ENCODE measurements at regions not wholly inside any gene's neighbourhood (a gene's known extent, or its start where the extent isn't known, plus 50 kb on each side); places are given as distances from the start of the nearest gene placed in this dataset.

GRCh38 chr2:23005469-23005868 lies 379.5 kb upstream of the KLHL29 start:
- ATAC-seq: no peak
- no peaks in the 10 kb centered on the region for H3K9me3 ChIP-seq
- TF ChIP-seq CBX8 (IDR thresholded peaks at IDR 0.05) (no peak), EHMT2 (IDR thresholded peaks at IDR 0.05; ENCODE audit: low read depth) (no peak), HEYL (CRISPR knock-in tag; IDR thresholded peaks at IDR 0.05) (no peak), EP300 (IDR thresholded peaks at IDR 0.05) (no peak), HMGXB4 (CRISPR knock-in tag; IDR thresholded peaks at IDR 0.05; ENCODE audit: borderline replicate concordance) (no peak), ATOH8 (CRISPR knock-in tag; IDR thresholded peaks at IDR 0.05; ENCODE audit: low read depth) (no peak), NPAS2 (CRISPR knock-in tag; IDR thresholded peaks at IDR 0.05; ENCODE audit: borderline replicate concordance) (no peak), KDM1A (IDR thresholded peaks at IDR 0.05; ENCODE audit: low read depth) (no peak), NFE2L2 (conservative IDR thresholded peaks at IDR 0.05; ENCODE audit: low read length) (no peak)
- no peak overlapping the region for H3K27ac ChIP-seq
- no peak for FAIRE-seq
- H3K4me2 ChIP-seq: no peak overlapping the region
- no peak overlapping the region for H3K4me3 ChIP-seq
- POLR2A ChIA-PET: no interaction called here
- no peak for DNase-seq (ENCODE audit: low read depth in 1 of 2, low spot score in 1 of 2)
- CTCF ChIA-PET: no interaction called here
- WGBS (ENCODE audit: missing lambda C conversion rate): 44% methylated on average over 4 of the region's 4 CpGs
- H3K4me1 ChIP-seq: no peaks in the 10 kb centered on the region

GRCh38 chr2:23007631-23008235 lies 377.2 kb upstream of the KLHL29 start:
- POLR2A ChIA-PET: no interaction called here
- TF ChIP-seq E2F6 (IDR thresholded peaks at IDR 0.05; ENCODE audit: borderline replicate concordance, low read depth) (no peak), ZNF302 (CRISPR knock-in tag; IDR thresholded peaks at IDR 0.05) (no peak), ELK1 (IDR thresholded peaks at IDR 0.05; ENCODE audit: low read depth, low read length) (no peak), EHF (CRISPR knock-in tag; IDR thresholded peaks at IDR 0.05) (no peak), REST (IDR thresholded peaks at IDR 0.05) (no peak), EHMT2 (IDR thresholded peaks at IDR 0.05; ENCODE audit: low read depth) (no peak), CHD4 (IDR thresholded peaks at IDR 0.05; ENCODE audit: borderline replicate concordance) (no peak), MAX (IDR thresholded peaks at IDR 0.05) (no peak), HOXB13 (CRISPR knock-in tag; IDR thresholded peaks at IDR 0.05; ENCODE audit: low read depth) (no peak), SREBF2 (IDR thresholded peaks at IDR 0.05) (no peak)
- Histone ChIP-seq H3K4me3 (no peak overlapping the region), H3K4me1 (no peaks in the 10 kb centered on the region), H3K9me3 (no peaks in the 10 kb centered on the region), H3K27ac (no peak overlapping the region), H3K4me2 (no peak overlapping the region)
- CTCF ChIA-PET: no interaction called here
- FAIRE-seq (no peak), ATAC-seq (no peak), DNase-seq (ENCODE audit: low read depth in 1 of 2, low spot score in 1 of 2) (no peak)
- 57% methylated on average over 1 of the region's 1 CpG for WGBS (ENCODE audit: missing lambda C conversion rate)
